ENCODE measurements at regions not wholly inside any gene's neighbourhood (a gene's known extent, or its start where the extent isn't known, plus 50 kb on each side); places are given as distances from the start of the nearest gene placed in this dataset.

- DNase-seq = no peak
- no peaks in the 10 kb centered on the region; the same call in 1 of the 2 replicates for H3K9me3 Mint-ChIP-seq
- no peak overlapping the region for H3K4me3 Mint-ChIP-seq
- H3K27me3 Mint-ChIP-seq (ENCODE audit: insufficient read depth) = peaks cover 9% of the 10 kb centered on the region
- TF ChIP-seq, protein P1, sequence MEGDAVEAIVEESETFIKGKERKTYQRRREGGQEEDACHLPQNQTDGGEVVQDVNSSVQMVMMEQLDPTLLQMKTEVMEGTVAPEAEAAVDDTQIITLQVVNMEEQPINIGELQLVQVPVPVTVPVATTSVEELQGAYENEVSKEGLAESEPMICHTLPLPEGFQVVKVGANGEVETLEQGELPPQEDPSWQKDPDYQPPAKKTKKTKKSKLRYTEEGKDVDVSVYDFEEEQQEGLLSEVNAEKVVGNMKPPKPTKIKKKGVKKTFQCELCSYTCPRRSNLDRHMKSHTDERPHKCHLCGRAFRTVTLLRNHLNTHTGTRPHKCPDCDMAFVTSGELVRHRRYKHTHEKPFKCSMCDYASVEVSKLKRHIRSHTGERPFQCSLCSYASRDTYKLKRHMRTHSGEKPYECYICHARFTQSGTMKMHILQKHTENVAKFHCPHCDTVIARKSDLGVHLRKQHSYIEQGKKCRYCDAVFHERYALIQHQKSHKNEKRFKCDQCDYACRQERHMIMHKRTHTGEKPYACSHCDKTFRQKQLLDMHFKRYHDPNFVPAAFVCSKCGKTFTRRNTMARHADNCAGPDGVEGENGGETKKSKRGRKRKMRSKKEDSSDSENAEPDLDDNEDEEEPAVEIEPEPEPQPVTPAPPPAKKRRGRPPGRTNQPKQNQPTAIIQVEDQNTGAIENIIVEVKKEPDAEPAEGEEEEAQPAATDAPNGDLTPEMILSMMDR (IDR thresholded peaks at IDR 0.05) = no peak
- no peaks in the 10 kb centered on the region for H3K4me1 Mint-ChIP-seq (ENCODE audit: low read depth)
- no peak overlapping the region for H3K27ac Mint-ChIP-seq
- H3K36me3 Mint-ChIP-seq (ENCODE audit: low read depth) = no peaks in the 10 kb centered on the region
Observed at GRCh38 chr2:15793078-15793913, 147.1 kb upstream of the MYCN start.

- no peak overlapping the region for H3K4me3 Mint-ChIP-seq
- no peaks in the 10 kb centered on the region for H3K4me1 Mint-ChIP-seq (ENCODE audit: low read depth)
- no peaks in the 10 kb centered on the region for H3K36me3 Mint-ChIP-seq (ENCODE audit: low read depth)
- no peak for DNase-seq
- H3K9me3 Mint-ChIP-seq = no peaks in the 10 kb centered on the region; the same call in 1 of the 2 replicates
- H3K27ac Mint-ChIP-seq = no peak overlapping the region
- TF ChIP-seq, protein P1 (IDR thresholded peaks at IDR 0.05) = no peak
- peaks cover 9% of the 10 kb centered on the region for H3K27me3 Mint-ChIP-seq (ENCODE audit: insufficient read depth)
Observed at GRCh38 chr2:15793978-15794377, 146.4 kb upstream of the MYCN start.

GRCh38 chr2:15794608-15795134 lies 145.7 kb upstream of the MYCN start:
- no peaks in the 10 kb centered on the region; the same call in 1 of the 2 replicates for H3K9me3 Mint-ChIP-seq
- peaks cover 9% of the 10 kb centered on the region for H3K27me3 Mint-ChIP-seq (ENCODE audit: insufficient read depth)

GRCh38 chr2:15795426-15795825 lies 144.9 kb upstream of the MYCN start:
- Mint-ChIP-seq H3K4me1 (ENCODE audit: low read depth) (no peaks in the 10 kb centered on the region), H3K36me3 (ENCODE audit: low read depth) (no peaks in the 10 kb centered on the region), H3K27me3 (ENCODE audit: insufficient read depth) (peaks cover 9% of the 10 kb centered on the region), H3K27ac (no peak overlapping the region), H3K9me3 (no peaks in the 10 kb centered on the region; the same call in 1 of the 2 replicates), H3K4me3 (no peak overlapping the region)
- TF ChIP-seq, protein P1 (IDR thresholded peaks at IDR 0.05) = no peak
- DNase-seq = no peak

More at GRCh38 chr2:15794608-15795134, 145.7 kb upstream of the MYCN start:
- Mint-ChIP-seq H3K4me3 (no peak overlapping the region), H3K4me1 (ENCODE audit: low read depth) (no peaks in the 10 kb centered on the region), H3K36me3 (ENCODE audit: low read depth) (no peaks in the 10 kb centered on the region), H3K27ac (no peak overlapping the region)
- DNase-seq = no peak
- TF ChIP-seq, protein P1 (IDR thresholded peaks at IDR 0.05) = no peak

GRCh38 chr2:15796167-15796942 lies 144.0 kb upstream of the MYCN start:
- Mint-ChIP-seq H3K36me3 (ENCODE audit: low read depth) (no peaks in the 10 kb centered on the region), H3K4me3 (no peak overlapping the region), H3K27ac (no peak overlapping the region), H3K4me1 (ENCODE audit: low read depth) (no peaks in the 10 kb centered on the region), H3K27me3 (ENCODE audit: insufficient read depth) (peaks cover 13% of the 10 kb centered on the region), H3K9me3 (no peaks in the 10 kb centered on the region; the same call in 1 of the 2 replicates)
- TF ChIP-seq, protein P1 (IDR thresholded peaks at IDR 0.05) = no peak
- DNase-seq = no peak
